ENCODE measurements at regions not wholly inside any gene's neighbourhood (a gene's known extent, or its start where the extent isn't known, plus 50 kb on each side); places are given as distances from the start of the nearest gene placed in this dataset.

DNA sequence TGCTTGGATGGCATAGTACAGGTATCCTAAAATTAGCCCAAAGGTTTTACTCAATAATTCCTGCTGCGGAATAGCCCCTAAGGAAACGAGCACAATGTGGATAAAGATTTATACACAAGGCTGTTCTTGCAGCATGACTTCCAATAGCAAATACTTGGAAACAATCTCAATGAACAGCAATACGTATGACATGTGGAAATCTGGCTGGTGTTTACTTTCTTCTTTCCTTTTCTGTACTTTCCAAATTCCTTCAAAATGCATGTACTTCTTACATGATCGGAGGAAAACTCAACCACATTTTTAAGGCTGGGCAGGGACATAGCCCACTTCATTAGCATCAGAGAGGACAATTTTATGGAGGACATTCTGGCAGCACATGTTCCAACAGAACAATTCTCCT, 86.6 kb downstream of the C16orf95 start:
- TF ChIP-seq TAF1 (IDR thresholded peaks at IDR 0.05; ENCODE audit: borderline replicate concordance, insufficient read depth, low read length) (no peak), POLR2AphosphoS5 (IDR thresholded peaks at IDR 0.05; ENCODE audit: low read depth, low read length) (no peak), SIN3A (IDR thresholded peaks at IDR 0.05; ENCODE audit: borderline replicate concordance, insufficient read depth, low read length) (no peak)
- TF ChIP-seq, protein P1, sequence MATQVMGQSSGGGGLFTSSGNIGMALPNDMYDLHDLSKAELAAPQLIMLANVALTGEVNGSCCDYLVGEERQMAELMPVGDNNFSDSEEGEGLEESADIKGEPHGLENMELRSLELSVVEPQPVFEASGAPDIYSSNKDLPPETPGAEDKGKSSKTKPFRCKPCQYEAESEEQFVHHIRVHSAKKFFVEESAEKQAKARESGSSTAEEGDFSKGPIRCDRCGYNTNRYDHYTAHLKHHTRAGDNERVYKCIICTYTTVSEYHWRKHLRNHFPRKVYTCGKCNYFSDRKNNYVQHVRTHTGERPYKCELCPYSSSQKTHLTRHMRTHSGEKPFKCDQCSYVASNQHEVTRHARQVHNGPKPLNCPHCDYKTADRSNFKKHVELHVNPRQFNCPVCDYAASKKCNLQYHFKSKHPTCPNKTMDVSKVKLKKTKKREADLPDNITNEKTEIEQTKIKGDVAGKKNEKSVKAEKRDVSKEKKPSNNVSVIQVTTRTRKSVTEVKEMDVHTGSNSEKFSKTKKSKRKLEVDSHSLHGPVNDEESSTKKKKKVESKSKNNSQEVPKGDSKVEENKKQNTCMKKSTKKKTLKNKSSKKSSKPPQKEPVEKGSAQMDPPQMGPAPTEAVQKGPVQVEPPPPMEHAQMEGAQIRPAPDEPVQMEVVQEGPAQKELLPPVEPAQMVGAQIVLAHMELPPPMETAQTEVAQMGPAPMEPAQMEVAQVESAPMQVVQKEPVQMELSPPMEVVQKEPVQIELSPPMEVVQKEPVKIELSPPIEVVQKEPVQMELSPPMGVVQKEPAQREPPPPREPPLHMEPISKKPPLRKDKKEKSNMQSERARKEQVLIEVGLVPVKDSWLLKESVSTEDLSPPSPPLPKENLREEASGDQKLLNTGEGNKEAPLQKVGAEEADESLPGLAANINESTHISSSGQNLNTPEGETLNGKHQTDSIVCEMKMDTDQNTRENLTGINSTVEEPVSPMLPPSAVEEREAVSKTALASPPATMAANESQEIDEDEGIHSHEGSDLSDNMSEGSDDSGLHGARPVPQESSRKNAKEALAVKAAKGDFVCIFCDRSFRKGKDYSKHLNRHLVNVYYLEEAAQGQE (IDR thresholded peaks at IDR 0.05; ENCODE audit: insufficient read depth in 1 of 2, low read depth in 2 of 2, low read length in 2 of 2), result no peak
